LNCaP clone FGC (cell line): ENCODE measurements at regions not wholly inside any gene's neighbourhood (a gene's known extent, or its start where the extent isn't known, plus 50 kb on each side); places are given as distances from the start of the nearest gene placed in this dataset.

Experiments
- DNase-seq: peaks from one replicate; pipeline ENCODE4 v3.0.0-alpha.2; 2011; ENCODE audit warnings: low read depth
- H3K4me3 ChIP-seq: 2 replicates; pipeline ENCODE4 v1.5.1; 2011; ENCODE audit warnings: mild to moderate bottlenecking, low read depth, low read length, control low read depth
- CTCF ChIP-seq: IDR thresholded peaks from 2 replicates; pipeline ENCODE4 v1.5.1; 2012; ENCODE audit warnings: mild to moderate bottlenecking; ENCODE audit not compliant: control insufficient read depth, insufficient read depth; ENCODE audit errors: extremely low read depth

GRCh38 chr13:99892866-99893504 lies 78.6 kb downstream of the ZIC5 start:
- H3K4me3 ChIP-seq, result no peak overlapping the region
- TF ChIP-seq CTCF, result no peak

GRCh38 chr13:99892196-99892613 lies 79.4 kb downstream of the ZIC5 start:
- H3K4me3 ChIP-seq, result no peak overlapping the region
- no peak for DNase-seq
- TF ChIP-seq CTCF, result no peak

More at GRCh38 chr13:99892866-99893504, 78.6 kb downstream of the ZIC5 start:
- DNase-seq, result no peak

- H3K4me3 ChIP-seq, result no peak overlapping the region
- TF ChIP-seq CTCF, result no peak
- no peak for DNase-seq
Measured at GRCh38 chr13:99886706-99887105, 84.9 kb downstream of the ZIC5 start.

- no peak overlapping the region for H3K4me3 ChIP-seq
- no peak for DNase-seq
- no peak for TF ChIP-seq CTCF
Measured at GRCh38 chr13:99884913-99885312, 86.7 kb downstream of the ZIC5 start.

GRCh38 chr13:99883805-99884204 lies 87.8 kb downstream of the ZIC5 start:
- no peak for DNase-seq
- TF ChIP-seq CTCF, result no peak
- no peak overlapping the region for H3K4me3 ChIP-seq

- no peak for TF ChIP-seq CTCF
- H3K4me3 ChIP-seq, result no peak overlapping the region
- DNase-seq, result no peak
Measured at GRCh38 chr13:99878921-99879610, 92.5 kb downstream of the ZIC5 start.

GRCh38 chr13:99876651-99877050 lies 94.9 kb downstream of the ZIC5 start:
- no peak for TF ChIP-seq CTCF
- DNase-seq, result no peak

More at GRCh38 chr13:99876651-99877050, 94.9 kb downstream of the ZIC5 start:
- no peak overlapping the region for H3K4me3 ChIP-seq
